ENCODE measurements at regions not wholly inside any gene's neighbourhood (a gene's known extent, or its start where the extent isn't known, plus 50 kb on each side); places are given as distances from the start of the nearest gene placed in this dataset.

DNA sequence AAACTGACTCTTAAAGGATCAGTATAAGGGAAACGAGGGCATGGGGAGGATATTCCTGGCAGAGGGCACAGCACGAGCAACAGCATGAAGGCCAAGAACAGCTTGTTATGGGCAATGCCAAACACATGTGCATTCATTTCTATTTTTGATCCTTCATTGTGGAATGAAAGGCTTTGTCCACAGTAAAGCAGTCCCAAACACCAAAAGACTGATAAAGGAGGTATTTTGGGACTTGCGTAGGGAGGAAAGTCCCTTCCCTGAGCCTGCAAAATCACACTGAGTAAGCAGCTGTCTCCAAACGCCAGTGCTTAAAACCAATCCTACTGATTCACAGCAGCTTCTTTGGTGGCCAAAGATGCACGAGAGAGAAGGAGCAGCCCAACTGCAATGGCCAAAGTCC, 138.2 kb downstream of the UNC5CL start:
- H3K23ac ChIP-seq (ENCODE audit: insufficient read length) = no peak overlapping the region
- no peak overlapping the region for H3K4me3 ChIP-seq (ENCODE audit: extremely low read depth in 1 of 4, insufficient read depth in 2 of 4, low read depth in 3 of 4, low read length in 4 of 4)
- no peak overlapping the region for H4K5ac ChIP-seq (ENCODE audit: insufficient read length, low read depth, low read length)
- H3K36me3 ChIP-seq (ENCODE audit: control insufficient read depth in 2 of 4, insufficient read depth in 4 of 4, low read length in 3 of 4) = no peaks in the 10 kb centered on the region
- POLR2A ChIA-PET (ENCODE audit: partially characterized antibody) = interaction anchor here (1.1 kb wide), 1 partner anchor 9 kb away, joined by 3 read pairs; no protein-coding TSS in a partner anchor
- no peak overlapping the region for H2BK20ac ChIP-seq (ENCODE audit: low read length)
- no peak overlapping the region; the same call in 1 of the 2 replicates for H3K27ac ChIP-seq (ENCODE audit: low read depth, low read length)
- no peak overlapping the region for H3K18ac ChIP-seq (ENCODE audit: extremely low read depth, low read length)
- no peaks in the 10 kb centered on the region for H3K4me1 ChIP-seq (replicated peaks in 1 of 4; ENCODE audit: control insufficient read depth in 3 of 4, insufficient read depth in 4 of 4, low read length in 3 of 4)
- H2BK5ac ChIP-seq (ENCODE audit: low read depth, low read length) = no peak overlapping the region
- H2BK15ac ChIP-seq (ENCODE audit: low read length) = no peak overlapping the region
- H2BK12ac ChIP-seq (ENCODE audit: low read depth, low read length) = no peak overlapping the region
- 92% methylated on average over 5 of the region's 5 CpGs; no CpG with 5 or more reads in 1 of the 2 experiments for WGBS, 2 experiments (ENCODE audit: extremely low coverage in 1 of 2, insufficient coverage in 1 of 2, insufficient read length in 1 of 2, insufficient replicate concordance in 2 of 2, low coverage in 1 of 2, low lambda C conversion rate in 2 of 2, missing lambda C conversion rate in 1 of 2)
- no peaks in the 10 kb centered on the region for H3K23me2 ChIP-seq (ENCODE audit: low read depth, low read length)
- H3K4me2 ChIP-seq (ENCODE audit: insufficient read depth in 1 of 2, low read depth in 2 of 2, low read length in 2 of 2) = no peak overlapping the region
- no peak for DNase-seq (ENCODE audit: low read depth in 1 of 2, low spot score in 2 of 2)
- no peak overlapping the region for H4K8ac ChIP-seq (ENCODE audit: extremely low read depth, insufficient read depth, low read length)
- no peaks in the 10 kb centered on the region for H3K79me2 ChIP-seq (ENCODE audit: control insufficient read depth in 1 of 2, insufficient read depth in 2 of 2, low read length in 2 of 2)
- no peak overlapping the region for H2BK120ac ChIP-seq (replicated peaks; ENCODE audit: low read depth, low read length)
- no peak overlapping the region for H3K9ac ChIP-seq (replicated peaks in 1 of 4; ENCODE audit: extremely low read depth in 1 of 4, low read depth in 3 of 4, low read length in 3 of 4)
- no peak overlapping the region for H3K4ac ChIP-seq (replicated peaks; ENCODE audit: insufficient read length, low read depth, low read length)
- no peaks in the 10 kb centered on the region for H4K20me1 ChIP-seq (replicated peaks in 1 of 2; ENCODE audit: control insufficient read depth in 1 of 2, insufficient read depth in 2 of 2, low read length in 2 of 2)
- no peaks in the 10 kb centered on the region for H3K9me3 ChIP-seq (ENCODE audit: insufficient read depth in 2 of 2, low read depth in 1 of 2, low read length in 1 of 2)
- H3K27me3 ChIP-seq (replicated peaks in 1 of 4; ENCODE audit: control insufficient read depth in 3 of 4, extremely low read depth in 1 of 4, insufficient read depth in 3 of 4, low read length in 3 of 4) = peaks cover 0 to 10% (median 6%) of the 10 kb centered on the region in 4 experiments; a peak in 4 of 7 replicates
- no peak overlapping the region for H2AFZ ChIP-seq (ENCODE audit: low read length)
- no peak overlapping the region for H2AK5ac ChIP-seq (ENCODE audit: low read depth, low read length)
- no peak overlapping the region for H3K14ac ChIP-seq (ENCODE audit: insufficient read length)
- no peak overlapping the region for H4K91ac ChIP-seq (replicated peaks; ENCODE audit: insufficient read length, low read length)
- CTCF ChIA-PET (ENCODE audit: partially characterized antibody) = interaction anchor here (1.2 to 2.7 kb wide), 5 partner anchors 10 to 139 kb away, joined by 3 to 20 read pairs (median 7); no protein-coding TSS in a partner anchor
- H3K79me1 ChIP-seq (ENCODE audit: low read depth, low read length) = no peaks in the 10 kb centered on the region
- H3K56ac ChIP-seq (replicated peaks; ENCODE audit: insufficient read length, low read depth, low read length) = no peak overlapping the region
- FAIRE-seq = no peak
